K562 (cell line): ENCODE measurements at regions not wholly inside any gene's neighbourhood (a gene's known extent, or its start where the extent isn't known, plus 50 kb on each side); places are given as distances from the start of the nearest gene placed in this dataset.

Experiments
- ATAC-seq: fragments of 200-7000 bp; cut with Tn5 transposase; 3 replicates; pipeline ENCODE4 v1.9.1; 2020; ENCODE audit warnings: moderate library complexity
- BruUV-seq: library from RNA; stranded (reverse); fragments of 400-500 nt; replicated peaks from 2 replicates; lab custom pipeline; 2021; lab: Mats Ljungman, UMichigan
- CTCF ChIA-PET: fragments of 300-600 bp; formaldehyde crosslinking; extraction: SDS; loops from one replicate; lab custom pipeline; 2021; ENCODE audit warnings: low intra/inter-chr PET ratio; lab: Yijun Ruan, JAX
- POLR2A ChIA-PET: fragments of 300-600, 350-650 bp; sonication (Branson Sonifier 250); formaldehyde crosslinking; extraction: SDS; loops from one replicate; lab custom pipeline; 2021; ENCODE audit warnings: antibody characterized with exemption, inconsistent platforms; lab: Yijun Ruan, JAX
- DNase-seq, 4 experiments: peaks; one replicate each; pipeline versions ENCODE4 v3.0.0 to v3.0.0-alpha.2; 2011 to 2018; ENCODE audit warnings: low spot score in 3 of 4, mixed read lengths in 3 of 4; ENCODE audit errors: extremely low read depth in 1 of 4
- FAIRE-seq: peaks from 2 replicates; lab custom pipeline; 2011; peaks lifted over from hg19 to GRCh38; lab: Jason Lieb, UNC
- H2AFZ ChIP-seq: 2 replicates; pipeline ENCODE4 v1.6.0; 2011; ENCODE audit warnings: low read depth, low read length, control low read depth, inconsistent platforms
- H3K27ac ChIP-seq: fragments of 200-600 bp; 3 replicates; pipeline ENCODE4 v1.8.0; 2011; ENCODE audit warnings: low read depth, mild to moderate bottlenecking, control low read depth, inconsistent platforms, low read length, moderate library complexity, mixed read lengths; ENCODE audit errors: extremely low read depth
- H3K27me3 ChIP-seq, 2 experiments: fragments of 300-600 bp in 1 of 2; 2 replicates in 1 of 2; 3 replicates in 1 of 2; pipeline versions ENCODE4 v1.6.0 to v1.8.0; 2011; ENCODE audit warnings: inconsistent platforms in 2 of 2, low read length in 2 of 2, mild to moderate bottlenecking in 1 of 2, mixed read lengths in 1 of 2, moderate library complexity in 1 of 2; ENCODE audit not compliant: control insufficient read depth in 2 of 2, insufficient read depth in 2 of 2
- H3K36me3 ChIP-seq: fragments of 300-600 bp; 3 replicates; pipeline ENCODE4 v1.8.0; 2011; ENCODE audit warnings: mild to moderate bottlenecking, low read length, inconsistent platforms; ENCODE audit not compliant: control insufficient read depth, insufficient read depth
- H3K4me1 ChIP-seq, 2 experiments: fragments of 200-600 bp in 1 of 2; replicated peaks in 1 of 2; 2 replicates in 1 of 2; 3 replicates in 1 of 2; pipeline versions ENCODE4 v1.5.1 to v1.8.0; 2011; ENCODE audit warnings: inconsistent platforms in 2 of 2, low read length in 2 of 2, mild to moderate bottlenecking in 1 of 2, mixed read lengths in 1 of 2, moderate library complexity in 1 of 2; ENCODE audit not compliant: control insufficient read depth in 2 of 2, insufficient read depth in 2 of 2
- H3K4me2 ChIP-seq: 2 replicates; pipeline ENCODE4 v1.6.1; 2011; ENCODE audit warnings: low read length, control low read depth, inconsistent platforms, mixed read lengths; ENCODE audit not compliant: insufficient read depth
- H3K4me3 ChIP-seq: fragments of 200-600 bp; sonication (generic), shearing (Covaris generic); 2 replicates; pipeline ENCODE4 v1.5.1; 2016; ENCODE audit warnings: control low read depth, inconsistent platforms
- H3K79me2 ChIP-seq: fragments of 200-600 bp; 3 replicates; pipeline ENCODE4 v1.8.0; 2011; ENCODE audit warnings: low read length, inconsistent platforms; ENCODE audit not compliant: control insufficient read depth, insufficient read depth
- H3K9ac ChIP-seq, 2 experiments: 2 replicates each; pipeline versions ENCODE4 v1.6.0 to v1.6.1; 2011; ENCODE audit warnings: low read depth in 2 of 2, low read length in 2 of 2, control low read depth in 1 of 2, inconsistent platforms in 1 of 2, mild to moderate bottlenecking in 1 of 2, mixed read lengths in 1 of 2; ENCODE audit not compliant: insufficient read depth in 1 of 2
- H3K9me1 ChIP-seq: one replicate; pipeline ENCODE4 v1.6.0; 2011; ENCODE audit warnings: inconsistent platforms, mild to moderate bottlenecking, low read length, moderate library complexity; ENCODE audit not compliant: control insufficient read depth, insufficient read depth
- H3K9me3 ChIP-seq: replicated peaks from 2 replicates; pipeline ENCODE4 v1.5.1; 2011; ENCODE audit warnings: low read depth, low read length, inconsistent platforms; ENCODE audit not compliant: control insufficient read depth, insufficient read depth
- H4K20me1 ChIP-seq: replicated peaks from 2 replicates; pipeline ENCODE4 v1.6.1; 2011; ENCODE audit warnings: low read length, inconsistent platforms, mixed read lengths; ENCODE audit not compliant: control insufficient read depth, insufficient read depth
- ETS2 ChIP-seq: IDR thresholded peaks from 2 replicates; pipeline ENCODE4 v1.6.1; 2016; ENCODE audit warnings: borderline replicate concordance, missing genetic modification characterization, mild to moderate bottlenecking, moderate library complexity, missing compliant biosample characterization; ENCODE audit not compliant: poor library complexity, severe bottlenecking
- FOXA1 ChIP-seq: fragments of 450-650 bp; IDR thresholded peaks from 2 replicates; pipeline ENCODE4 v1.6.1; 2016; ENCODE audit warnings: mild to moderate bottlenecking, borderline replicate concordance
- HSF4 ChIP-seq: fragments of 250-450 bp; sonication (Bioruptor Pico); IDR thresholded peaks from 2 replicates; pipeline ENCODE4 v2.1.2; 2022; ENCODE audit warnings: mild to moderate bottlenecking, moderate library complexity, borderline replicate concordance
- MIER1 ChIP-seq: fragments of 450-650 bp; IDR thresholded peaks from 2 replicates; pipeline ENCODE4 v1.6.1; 2016; ENCODE audit warnings: antibody characterized with exemption, mild to moderate bottlenecking, low read depth
- NBN ChIP-seq: fragments of 450-650 bp; IDR thresholded peaks from 2 replicates; pipeline ENCODE4 v1.6.1; 2016; ENCODE audit warnings: low read depth, mild to moderate bottlenecking
- PHF8 ChIP-seq: fragments of 200-600 bp; sonication (generic); IDR thresholded peaks from 2 replicates; pipeline ENCODE4 v1.6.1; 2012; ENCODE audit warnings: mixed run types, mild to moderate bottlenecking, inconsistent platforms, low read length, moderate library complexity, borderline replicate concordance
- SIN3A ChIP-seq, 2 experiments: fragments of 150-350 bp in 1 of 2; IDR thresholded peaks; 2 replicates each; pipeline ENCODE4 v1.6.1; 2011 to 2016; ENCODE audit warnings: borderline replicate concordance in 2 of 2, low read depth in 2 of 2, low read length in 2 of 2, mild to moderate bottlenecking in 2 of 2, moderate library complexity in 2 of 2; ENCODE audit not compliant: control insufficient read depth in 1 of 2
- SMARCB1 ChIP-seq: IDR thresholded peaks from 2 replicates; pipeline ENCODE4 v1.6.1; 2011; ENCODE audit warnings: improper control_type of control experiment, low read depth; ENCODE audit not compliant: insufficient read length
- SMARCC2 ChIP-seq: fragments of 450-650 bp; IDR thresholded peaks from 2 replicates; pipeline ENCODE4 v1.6.1; 2017; ENCODE audit warnings: antibody characterized with exemption, moderate library complexity, mild to moderate bottlenecking, low read depth
- SNRNP70 ChIP-seq: fragments of 200-400 bp; formaldehyde crosslinking; optimal IDR thresholded peaks from 2 replicates; pipeline ENCODE3; 2017; ENCODE audit warnings: low read depth, low read length
- TSHZ1 ChIP-seq: fragments of 250-450 bp; sonication (Bioruptor Pico); IDR thresholded peaks from 2 replicates; pipeline ENCODE4 v1.4.0; 2020; ENCODE audit warnings: mild to moderate bottlenecking, moderate library complexity
- ZFP30 ChIP-seq: fragments of 250-450 bp; sonication (Bioruptor Pico); IDR thresholded peaks from 2 replicates; pipeline ENCODE4 v1.8.0; 2022; ENCODE audit warnings: moderate library complexity, mild to moderate bottlenecking, inconsistent platforms, borderline replicate concordance
- ZNF282 ChIP-seq: sonication (generic); formaldehyde crosslinking; IDR thresholded peaks from 2 replicates; pipeline ENCODE4 v1.8.1; 2023; ENCODE audit warnings: missing genetic modification reagents
- ZNF311 ChIP-seq: fragments of 250-450 bp; sonication (Bioruptor Pico); IDR thresholded peaks from 2 replicates; pipeline ENCODE4 v1.4.0; 2020; ENCODE audit warnings: mild to moderate bottlenecking, moderate library complexity
- ZNF384 ChIP-seq: IDR thresholded peaks from 2 replicates; pipeline ENCODE4 v1.6.1; 2012; ENCODE audit warnings: low read depth, low read length, improper control_type of control experiment
- ZNF75A ChIP-seq: fragments of 450-650 bp; formaldehyde crosslinking; IDR thresholded peaks from 2 replicates; pipeline ENCODE4 v1.4.0; 2020; ENCODE audit warnings: mild to moderate bottlenecking
- WGBS: fragments of 100-300 bp; shearing (Covaris generic); methylation state at CpG from one replicate; pipeline ENCODE4 v1.1.6; 2016; ENCODE audit warnings: low coverage, mixed read lengths; ENCODE audit not compliant: insufficient coverage; ENCODE audit errors: missing lambda C conversion rate; 5-methylcytosine and 5-hydroxymethylcytosine counted together
- in situ Hi-C: fragments of 300-500 bp; cut with MboI; formaldehyde crosslinking; loops from 4 replicates; pipeline ENCODE4 v1.15.0; 2018; ENCODE audit warnings: inconsistent platforms, mixed read lengths
- intact Hi-C: fragments of 100-400 bp; cut with micrococcal nuclease; formaldehyde crosslinking; loops from 2 replicates; pipeline ENCODE4 v1.14.2; 2022
- TF ChIP-seq, protein P1 (sequence below): fragments of 450-650 bp; IDR thresholded peaks from 2 replicates; pipeline ENCODE4 v1.6.1; 2016; ENCODE audit warnings: antibody characterized with exemption

DNA sequence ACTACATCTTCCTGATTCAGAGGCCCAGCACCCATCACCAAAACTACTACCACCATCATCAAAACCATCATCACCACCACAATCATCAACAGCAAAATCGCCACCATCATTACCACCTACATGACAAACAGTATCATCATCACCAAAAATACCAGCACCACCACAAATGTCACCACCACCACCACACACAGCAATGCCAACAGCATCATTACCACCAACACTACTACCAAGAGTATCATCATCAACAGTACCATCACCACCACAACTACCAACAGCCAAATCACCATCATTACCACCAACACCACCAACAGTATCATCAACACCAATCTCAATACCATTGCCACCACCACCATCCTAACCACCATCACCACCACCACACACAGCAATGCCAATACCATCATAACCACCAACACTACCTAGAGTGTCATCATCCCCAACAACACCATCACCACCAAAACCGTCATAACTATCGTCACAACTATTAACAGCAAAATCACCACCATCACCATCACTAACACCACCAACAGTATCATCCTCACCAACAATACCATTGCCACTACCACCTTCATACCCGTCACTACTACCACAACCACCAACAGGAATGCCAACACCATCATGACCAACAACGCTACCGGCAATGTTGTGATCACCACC is 64.6 kb upstream of the TEX51 start:
- Histone ChIP-seq H2AFZ (no peak overlapping the region), H3K4me1 (no peaks in the 10 kb centered on the region), H3K9ac (no peak overlapping the region), H3K9me3 (no peaks in the 10 kb centered on the region), H3K9me1 (no peaks in the 10 kb centered on the region), H3K27me3 (peaks cover 0 to 8% of the 10 kb centered on the region in 2 experiments; a peak in 2 of 5 replicates), H3K27ac (no peak overlapping the region), H3K4me2 (no peak overlapping the region), H3K79me2 (no peaks in the 10 kb centered on the region), H3K36me3 (no peaks in the 10 kb centered on the region), H3K4me3 (no peak overlapping the region), H4K20me1 (no peaks in the 10 kb centered on the region)
- FAIRE-seq, result no peak
- 3% methylated on average over 6 of the region's 6 CpGs for WGBS
- TF ChIP-seq FOXA1 (no peak), SIN3A (IDR thresholded peaks at IDR 0.05; ENCODE audit: borderline replicate concordance in 2 of 2, control insufficient read depth in 1 of 2, low read depth in 2 of 2, low read length in 2 of 2) (no peak), HSF4 (CRISPR knock-in tag) (no peak), TSHZ1 (no peak), ZNF311 (CRISPR knock-in tag) (no peak), MIER1 (no peak), PHF8 (no peak), ETS2 (tag) (no peak), SMARCC2 (no peak), SNRNP70 (no peak), ZNF384 (no peak), NBN (no peak), SMARCB1 (no peak), ZNF75A (CRISPR knock-in tag) (no peak), ZFP30 (no peak), ZNF282 (no peak)
- TF ChIP-seq, protein P1, sequence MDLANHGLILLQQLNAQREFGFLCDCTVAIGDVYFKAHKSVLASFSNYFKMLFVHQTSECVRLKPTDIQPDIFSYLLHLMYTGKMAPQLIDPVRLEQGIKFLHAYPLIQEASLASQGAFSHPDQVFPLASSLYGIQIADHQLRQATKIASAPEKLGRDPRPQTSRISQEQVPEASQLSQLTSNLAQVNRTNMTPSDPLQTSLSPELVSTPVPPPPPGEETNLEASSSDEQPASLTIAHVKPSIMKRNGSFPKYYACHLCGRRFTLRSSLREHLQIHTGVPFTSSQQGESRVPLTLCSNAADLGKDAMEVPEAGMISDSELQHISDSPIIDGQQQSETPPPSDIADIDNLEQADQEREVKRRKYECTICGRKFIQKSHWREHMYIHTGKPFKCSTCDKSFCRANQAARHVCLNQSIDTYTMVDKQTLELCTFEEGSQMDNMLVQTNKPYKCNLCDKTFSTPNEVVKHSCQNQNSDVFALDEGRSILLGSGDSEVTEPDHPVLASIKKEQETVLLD, result no peak
- DNase-seq, result no peak
- ChIA-PET POLR2A (no interaction called here), CTCF (no interaction called here)
- in situ Hi-C loops (no loop called here), intact Hi-C loops (no loop called here)
- no TSS peak for BruUV-seq
- no peak for ATAC-seq
